ENCODE measurements at regions not wholly inside any gene's neighbourhood (a gene's known extent, or its start where the extent isn't known, plus 50 kb on each side); places are given as distances from the start of the nearest gene placed in this dataset.

- TF ChIP-seq ZNF280C (tag by site-specific recombination; IDR thresholded peaks at IDR 0.05) (no peak), HOXC10 (CRISPR knock-in tag; IDR thresholded peaks at IDR 0.05) (no peak), ZNF404 (tag by site-specific recombination; IDR thresholded peaks at IDR 0.05) (no peak), ZSCAN4 (tag by site-specific recombination; IDR thresholded peaks at IDR 0.05) (no peak)
Observed at GRCh38 chr18:28760299-28760698, 583.4 kb upstream of the CDH2 start (continued).

GRCh38 chr18:28757466-28758008 lies 580.6 kb upstream of the CDH2 start:
- Histone ChIP-seq H3K9me3 (ENCODE audit: control insufficient read depth, insufficient read depth, low read depth, low read length) (no peaks in the 10 kb centered on the region), H3K27ac (ENCODE audit: extremely low read depth, low read depth, low read length) (no peak overlapping the region), H3K4me3 (ENCODE audit: low read depth, low read length) (no peak overlapping the region), H3K4me1 (ENCODE audit: control insufficient read depth, insufficient read depth, low read length) (no peaks in the 10 kb centered on the region), H3K36me3 (ENCODE audit: control insufficient read depth in 2 of 2, insufficient read depth in 1 of 2, low read length in 2 of 2) (no peaks in the 10 kb centered on the region)
- ChIA-PET CTCF (interaction anchor here (0.6 kb wide), 1 partner anchor 33 kb away, joined by 4 read pairs; no protein-coding TSS in a partner anchor), POLR2A (no interaction called here)
- TF ChIP-seq ZNF501 (tag by site-specific recombination; IDR thresholded peaks at IDR 0.05) (no peak), ZNF785 (tag by site-specific recombination; IDR thresholded peaks at IDR 0.05) (no peak), ZSCAN30 (tag by site-specific recombination; IDR thresholded peaks at IDR 0.05) (no peak), ZBTB49 (tag by site-specific recombination; IDR thresholded peaks at IDR 0.05; ENCODE audit: low read depth) (no peak), ZNF292 (tag by site-specific recombination; IDR thresholded peaks at IDR 0.05; ENCODE audit: borderline replicate concordance, low read depth) (no peak), ZNF324 (tag by site-specific recombination; IDR thresholded peaks at IDR 0.05) (no peak), ZNF16 (tag by site-specific recombination; IDR thresholded peaks at IDR 0.05; ENCODE audit: low read depth) (no peak), ZNF354C (tag by site-specific recombination; IDR thresholded peaks at IDR 0.05; ENCODE audit: borderline replicate concordance, low read depth) (no peak), ZNF362 (tag by site-specific recombination; IDR thresholded peaks at IDR 0.05) (no peak), ZNF510 (tag by site-specific recombination; IDR thresholded peaks at IDR 0.05; ENCODE audit: insufficient replicate concordance) (no peak), ZNF791 (tag by site-specific recombination; IDR thresholded peaks at IDR 0.05) (no peak)

GRCh38 chr18:28743115-28743514 lies 566.2 kb upstream of the CDH2 start:
- ChIA-PET POLR2A (no interaction called here), CTCF (no interaction called here)
- H3K9me3 ChIP-seq (ENCODE audit: control insufficient read depth, insufficient read depth, low read depth, low read length) = no peaks in the 10 kb centered on the region
- H3K4me3 ChIP-seq (ENCODE audit: low read depth, low read length) = no peak overlapping the region
- H3K36me3 ChIP-seq (ENCODE audit: control insufficient read depth in 2 of 2, insufficient read depth in 1 of 2, low read length in 2 of 2) = no peaks in the 10 kb centered on the region
- no peak for TF ChIP-seq MEIS1 (CRISPR knock-in tag; IDR thresholded peaks at IDR 0.05; ENCODE audit: borderline replicate concordance)
- no peaks in the 10 kb centered on the region for H3K4me1 ChIP-seq (ENCODE audit: control insufficient read depth, insufficient read depth, low read length)
- no peak overlapping the region for H3K27ac ChIP-seq (ENCODE audit: extremely low read depth, low read depth, low read length)
